ENCODE measurements at regions not wholly inside any gene's neighbourhood (a gene's known extent, or its start where the extent isn't known, plus 50 kb on each side); places are given as distances from the start of the nearest gene placed in this dataset.
"Not testable (repeated sequence)": the region's sequence is repeated elsewhere in the genome, so short reads cannot be mapped to it uniquely, and the experiment has no call there.

DNA sequence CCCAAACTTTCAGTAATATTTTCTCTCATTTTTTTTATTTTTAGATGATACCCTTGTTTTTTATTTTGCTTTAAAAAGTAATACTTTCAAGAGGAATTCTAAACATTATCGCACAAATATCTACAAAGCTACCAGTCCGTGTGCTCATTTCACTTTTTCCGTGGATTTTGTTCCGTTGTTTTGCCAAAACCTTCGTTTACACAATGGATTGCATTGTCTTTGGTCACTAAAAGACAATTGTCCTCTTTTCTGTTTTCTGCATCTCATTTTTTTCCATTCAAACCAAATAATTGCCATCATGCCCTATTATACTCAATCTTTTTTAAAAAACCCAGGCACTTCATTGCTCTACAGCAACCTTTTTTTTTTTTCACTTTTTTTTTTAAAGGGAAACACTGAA, 214.9 kb downstream of the CXXC4 start:
- DNase-seq (ENCODE audit: low read depth), result no peak
- TF ChIP-seq, protein P1, sequence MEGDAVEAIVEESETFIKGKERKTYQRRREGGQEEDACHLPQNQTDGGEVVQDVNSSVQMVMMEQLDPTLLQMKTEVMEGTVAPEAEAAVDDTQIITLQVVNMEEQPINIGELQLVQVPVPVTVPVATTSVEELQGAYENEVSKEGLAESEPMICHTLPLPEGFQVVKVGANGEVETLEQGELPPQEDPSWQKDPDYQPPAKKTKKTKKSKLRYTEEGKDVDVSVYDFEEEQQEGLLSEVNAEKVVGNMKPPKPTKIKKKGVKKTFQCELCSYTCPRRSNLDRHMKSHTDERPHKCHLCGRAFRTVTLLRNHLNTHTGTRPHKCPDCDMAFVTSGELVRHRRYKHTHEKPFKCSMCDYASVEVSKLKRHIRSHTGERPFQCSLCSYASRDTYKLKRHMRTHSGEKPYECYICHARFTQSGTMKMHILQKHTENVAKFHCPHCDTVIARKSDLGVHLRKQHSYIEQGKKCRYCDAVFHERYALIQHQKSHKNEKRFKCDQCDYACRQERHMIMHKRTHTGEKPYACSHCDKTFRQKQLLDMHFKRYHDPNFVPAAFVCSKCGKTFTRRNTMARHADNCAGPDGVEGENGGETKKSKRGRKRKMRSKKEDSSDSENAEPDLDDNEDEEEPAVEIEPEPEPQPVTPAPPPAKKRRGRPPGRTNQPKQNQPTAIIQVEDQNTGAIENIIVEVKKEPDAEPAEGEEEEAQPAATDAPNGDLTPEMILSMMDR (conservative IDR thresholded peaks at IDR 0.05; ENCODE audit: low read depth, low read length), result no peak
- H3K4me3 ChIP-seq (ENCODE audit: low read depth, low read length), result no peak overlapping the region

DNA sequence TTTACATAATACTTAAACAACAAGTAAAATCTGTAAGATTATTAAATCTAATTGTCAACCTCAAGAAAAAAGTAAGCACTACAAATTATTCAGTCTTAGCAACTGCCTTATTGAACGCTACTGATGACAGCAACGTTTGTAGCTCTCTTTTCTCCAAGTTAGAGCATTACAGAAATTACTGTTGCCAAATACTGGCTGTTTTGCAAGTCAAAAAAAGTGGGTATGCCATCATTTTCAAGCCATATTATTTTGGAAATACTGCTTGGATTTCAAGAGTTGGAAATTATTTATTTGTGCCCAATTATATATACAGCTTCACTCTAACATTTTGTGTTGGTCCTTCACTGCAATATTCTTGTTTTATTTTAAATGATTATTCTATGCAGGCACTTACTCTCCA, 221.7 kb downstream of the CXXC4 start:
- H3K4me3 ChIP-seq (ENCODE audit: low read depth, low read length), result no peak overlapping the region
- TF ChIP-seq, protein P1 (conservative IDR thresholded peaks at IDR 0.05; ENCODE audit: low read depth, low read length), result no peak
- DNase-seq (ENCODE audit: low read depth), result no peak

DNA sequence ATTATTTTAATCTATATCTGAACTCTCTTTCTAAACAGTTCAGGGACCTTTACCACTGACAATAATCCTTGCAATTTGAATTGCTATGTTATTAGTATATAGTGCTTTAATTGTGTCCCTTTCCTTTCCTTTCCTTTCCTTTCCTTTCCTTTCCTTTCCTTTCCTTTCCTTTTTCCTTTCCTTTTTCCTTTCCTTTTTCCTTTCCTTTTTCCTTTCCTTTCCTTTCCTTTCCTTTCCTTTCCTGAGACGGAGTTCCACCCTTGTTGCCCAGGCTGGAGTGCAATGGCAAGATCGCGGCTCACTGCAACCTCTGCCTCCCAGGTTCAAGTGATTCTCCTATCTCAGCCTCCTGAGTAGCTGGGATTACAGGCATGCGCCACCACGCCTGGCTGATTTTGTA, 225.1 kb downstream of the CXXC4 start:
- DNase-seq (ENCODE audit: low read depth); H3K4me3 ChIP-seq (ENCODE audit: low read depth, low read length): not testable (repeated sequence)

DNA sequence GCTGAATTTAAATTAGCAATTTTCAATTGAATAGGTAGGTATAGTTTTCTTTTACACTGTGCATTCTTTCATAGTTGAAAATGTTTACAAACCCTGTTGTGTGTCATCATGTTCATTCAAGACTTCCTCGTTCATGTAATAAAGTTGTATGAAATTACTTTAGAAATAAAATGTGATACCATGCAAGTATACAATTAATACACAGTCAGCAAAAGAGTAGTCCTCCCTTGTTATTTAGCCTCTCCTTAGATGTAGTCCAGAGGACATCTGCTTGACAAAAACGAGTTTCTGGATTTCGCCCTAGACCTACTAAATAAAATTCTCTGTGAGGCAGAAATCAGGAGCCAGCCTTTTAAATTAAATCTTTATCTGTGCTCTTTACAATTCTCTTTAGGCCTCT, 231.6 kb downstream of the CXXC4 start:
- TF ChIP-seq, protein P1 (conservative IDR thresholded peaks at IDR 0.05; ENCODE audit: low read depth, low read length), result no peak
- no peak overlapping the region for H3K4me3 ChIP-seq (ENCODE audit: low read depth, low read length)
- no peak for DNase-seq (ENCODE audit: low read depth)

DNA sequence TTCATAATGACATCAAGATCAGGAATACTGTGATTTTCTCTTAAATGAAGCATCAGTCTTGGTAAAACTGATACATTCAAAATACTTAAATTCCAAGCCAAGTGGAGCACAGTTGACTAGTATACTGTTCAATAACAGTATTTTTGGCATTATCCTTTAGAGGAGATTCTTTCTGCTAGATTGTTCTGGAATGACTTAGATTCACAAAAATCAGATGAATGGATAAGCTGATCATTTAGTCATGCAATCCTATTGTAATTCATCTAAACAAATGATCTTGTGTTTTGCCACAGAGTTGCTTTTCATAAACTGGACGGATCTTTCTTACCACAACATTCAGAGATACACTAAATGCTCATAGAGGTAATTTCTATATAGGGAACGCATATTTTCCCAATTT, 232.0 kb downstream of the CXXC4 start:
- TF ChIP-seq, protein P1 (conservative IDR thresholded peaks at IDR 0.05; ENCODE audit: low read depth, low read length), result no peak
- no peak for DNase-seq (ENCODE audit: low read depth)
- no peak overlapping the region for H3K4me3 ChIP-seq (ENCODE audit: low read depth, low read length)

DNA sequence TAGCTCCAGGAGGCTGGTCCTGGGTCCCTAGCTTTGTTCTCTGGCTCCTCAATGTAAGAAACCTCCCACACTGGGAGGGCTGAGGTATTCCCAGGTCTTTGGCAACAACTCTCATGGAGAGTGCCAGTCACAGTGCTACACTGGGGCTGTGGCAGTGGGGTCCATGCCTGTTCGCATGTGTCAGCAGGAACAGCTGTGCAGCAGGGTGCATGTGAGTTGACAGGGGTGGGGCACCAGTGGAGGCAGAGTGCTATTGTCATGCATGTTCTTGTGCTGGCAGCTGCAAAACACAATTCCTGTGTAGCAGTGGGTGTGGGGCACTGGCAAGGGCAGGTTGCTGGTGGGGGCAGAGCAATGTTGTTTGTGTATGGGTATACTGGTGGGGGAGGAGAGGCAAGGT, 246.0 kb downstream of the CXXC4 start:
- H3K4me3 ChIP-seq (ENCODE audit: low read depth, low read length), result no peak overlapping the region
- TF ChIP-seq, protein P1 (conservative IDR thresholded peaks at IDR 0.05; ENCODE audit: low read depth, low read length), result no peak
- DNase-seq (ENCODE audit: low read depth), result no peak

DNA sequence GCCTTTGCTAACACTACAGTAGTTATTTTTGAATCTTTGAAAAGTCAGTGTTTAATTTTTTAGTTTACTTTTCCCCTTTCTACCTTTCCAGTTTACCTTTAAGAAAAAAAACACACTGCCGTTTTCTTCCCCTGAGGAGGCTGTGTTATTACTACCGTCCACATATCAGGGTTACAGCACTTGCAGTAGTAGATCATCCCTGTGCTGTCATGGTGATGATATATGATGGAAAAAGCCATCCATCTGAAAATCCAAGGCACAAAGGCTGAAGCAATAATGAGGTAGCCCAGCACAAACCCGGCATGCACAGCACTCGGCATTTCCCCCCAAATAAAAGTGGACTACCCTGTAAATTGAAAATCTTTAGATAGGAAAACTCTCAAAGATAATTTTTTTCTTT, 258.7 kb downstream of the CXXC4 start:
- no peak overlapping the region for H3K4me3 ChIP-seq (ENCODE audit: low read depth, low read length)
- TF ChIP-seq, protein P1 (conservative IDR thresholded peaks at IDR 0.05; ENCODE audit: low read depth, low read length), result no peak
- DNase-seq (ENCODE audit: low read depth), result no peak

DNA sequence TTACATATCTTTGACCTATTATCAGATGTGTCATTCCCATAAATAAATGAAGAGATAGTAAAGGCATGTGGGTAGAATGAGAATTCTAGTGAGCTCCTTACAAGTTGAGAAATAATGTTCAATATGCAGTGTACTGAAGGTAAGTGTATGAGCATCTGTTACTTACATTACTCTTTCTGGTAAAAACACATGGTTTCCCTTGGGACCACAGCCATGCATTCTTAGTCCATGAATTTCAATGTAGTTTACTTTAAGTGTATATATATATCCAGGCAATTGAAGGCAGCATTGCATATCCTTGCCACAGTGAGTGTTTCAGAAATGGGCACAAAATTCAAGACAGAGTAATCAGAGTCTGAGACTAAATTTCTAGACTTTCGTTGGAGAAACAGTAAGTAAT, 277.2 kb downstream of the CXXC4 start:
- no peak overlapping the region for H3K4me3 ChIP-seq (ENCODE audit: low read depth, low read length)
- DNase-seq (ENCODE audit: low read depth), result no peak
- TF ChIP-seq, protein P1 (conservative IDR thresholded peaks at IDR 0.05; ENCODE audit: low read depth, low read length), result no peak
